ENCODE measurements at regions not wholly inside any gene's neighbourhood (a gene's known extent, or its start where the extent isn't known, plus 50 kb on each side); places are given as distances from the start of the nearest gene placed in this dataset.

GRCh38 chr5:71872311-71872864, 153.3 kb downstream of the CARTPT start:
- H3K27ac ChIP-seq, result no peak overlapping the region
- peak; percentile 13 for FAIRE-seq
- no peak for ATAC-seq
- 72% methylated on average over 6 of the region's 6 CpGs for WGBS (ENCODE audit: missing lambda C conversion rate)
- TF ChIP-seq JUN (IDR thresholded peaks at IDR 0.05), result no peak
- TF ChIP-seq ESRRA (IDR thresholded peaks at IDR 0.05; ENCODE audit: borderline replicate concordance, low read length), result no peak
- DNase-seq (ENCODE audit: low read depth in 1 of 2, low spot score in 1 of 2), result no peak
- peaks cover 8% of the 10 kb centered on the region; the same call in 1 of the 3 replicates for H3K4me1 ChIP-seq
- POLR2A ChIA-PET, result no interaction called here
- no peaks in the 10 kb centered on the region for H3K9me3 ChIP-seq
- CTCF ChIA-PET, result interaction anchor here (1.5 to 1.7 kb wide), 2 partner anchors 11 to 35 kb away, joined by 7 to 8 read pairs; no protein-coding TSS in a partner anchor
- no peak overlapping the region for H3K4me3 ChIP-seq
- H3K4me2 ChIP-seq, result no peak overlapping the region

GRCh38 chr5:71873191-71873591, 154.1 kb downstream of the CARTPT start:
- Histone ChIP-seq H3K4me3 (no peak overlapping the region), H3K9me3 (no peaks in the 10 kb centered on the region), H3K27ac (no peak overlapping the region), H3K4me2 (no peak overlapping the region), H3K4me1 (peaks cover 8% of the 10 kb centered on the region; the same call in 1 of the 3 replicates)
- TF ChIP-seq HES2 (IDR thresholded peaks at IDR 0.05) (no peak), HDAC2 (IDR thresholded peaks at IDR 0.05) (no peak), BHLHE40 (IDR thresholded peaks at IDR 0.05; ENCODE audit: low read depth, low read length) (no peak), HOXB13 (CRISPR knock-in tag; IDR thresholded peaks at IDR 0.05; ENCODE audit: low read depth) (no peak), HEYL (CRISPR knock-in tag; IDR thresholded peaks at IDR 0.05) (no peak), RAD21 (conservative IDR thresholded peaks at IDR 0.05 in 1 of 2, IDR thresholded peaks at IDR 0.05 in 1 of 2) (no peak), KDM5A (IDR thresholded peaks at IDR 0.05) (no peak)
- 25% methylated on average over 1 of the region's 1 CpG for WGBS (ENCODE audit: missing lambda C conversion rate)
- no peak for DNase-seq (ENCODE audit: low read depth in 1 of 2, low spot score in 1 of 2)
- FAIRE-seq, result no peak
- no peak for ATAC-seq
- ChIA-PET CTCF (interaction anchor here (1.5 to 1.7 kb wide), 2 partner anchors 10 to 35 kb away, joined by 7 to 8 read pairs; no protein-coding TSS in a partner anchor), POLR2A (no interaction called here)

DNA sequence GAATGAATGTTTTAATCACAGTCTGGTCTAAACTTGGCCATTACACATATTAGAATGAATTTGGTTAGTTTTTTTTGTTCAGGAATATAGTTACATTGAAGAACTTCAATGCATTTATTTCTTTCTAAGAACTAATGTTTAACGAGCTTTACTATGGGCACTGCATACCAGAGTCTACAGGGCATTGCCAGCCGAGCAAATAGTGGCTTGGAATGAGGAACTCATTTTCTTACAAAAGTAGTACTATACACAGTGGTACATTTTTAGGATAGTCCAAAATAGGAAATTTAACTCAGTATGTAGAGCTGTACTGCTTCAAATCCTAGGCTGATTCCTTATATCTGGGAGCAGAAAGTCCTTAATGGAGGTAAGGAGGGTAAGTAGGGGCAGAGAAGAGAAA, 155.4 kb downstream of the CARTPT start:
- no peak for FAIRE-seq
- ChIA-PET CTCF (no interaction called here), POLR2A (no interaction called here)
- Histone ChIP-seq H3K9me3 (no peaks in the 10 kb centered on the region), H3K4me3 (no peak overlapping the region), H3K4me1 (peaks cover 8% of the 10 kb centered on the region; the same call in 1 of the 3 replicates), H3K4me2 (peak overlapping the region; percentile 16; the same call in 1 of the 3 replicates), H3K27ac (peak overlapping the region; percentile 27 to 32; a peak in 2 of 6 replicates)
- ATAC-seq, result peak in 1 of 2 experiments; percentile 27; a peak in 1 of 6 replicates
- DNase-seq (ENCODE audit: low read depth in 1 of 2, low spot score in 1 of 2), result no peak
- 47% methylated on average over 2 of the region's 2 CpGs for WGBS (ENCODE audit: missing lambda C conversion rate)
- TF ChIP-seq HDAC2 (IDR thresholded peaks at IDR 0.05), result no peak
- no peak for TF ChIP-seq BCL3 (IDR thresholded peaks at IDR 0.05)
- no peak for TF ChIP-seq ZNF302 (CRISPR knock-in tag; IDR thresholded peaks at IDR 0.05)
- no peak for TF ChIP-seq MYC (IDR thresholded peaks at IDR 0.05; ENCODE audit: borderline replicate concordance, low read length)
- no peak for TF ChIP-seq REST (IDR thresholded peaks at IDR 0.05)
- TF ChIP-seq PHF8 (IDR thresholded peaks at IDR 0.05; ENCODE audit: borderline replicate concordance, low read depth), result no peak
- no peak for TF ChIP-seq HOXB5 (CRISPR knock-in tag; IDR thresholded peaks at IDR 0.05)
- TF ChIP-seq, protein P1, sequence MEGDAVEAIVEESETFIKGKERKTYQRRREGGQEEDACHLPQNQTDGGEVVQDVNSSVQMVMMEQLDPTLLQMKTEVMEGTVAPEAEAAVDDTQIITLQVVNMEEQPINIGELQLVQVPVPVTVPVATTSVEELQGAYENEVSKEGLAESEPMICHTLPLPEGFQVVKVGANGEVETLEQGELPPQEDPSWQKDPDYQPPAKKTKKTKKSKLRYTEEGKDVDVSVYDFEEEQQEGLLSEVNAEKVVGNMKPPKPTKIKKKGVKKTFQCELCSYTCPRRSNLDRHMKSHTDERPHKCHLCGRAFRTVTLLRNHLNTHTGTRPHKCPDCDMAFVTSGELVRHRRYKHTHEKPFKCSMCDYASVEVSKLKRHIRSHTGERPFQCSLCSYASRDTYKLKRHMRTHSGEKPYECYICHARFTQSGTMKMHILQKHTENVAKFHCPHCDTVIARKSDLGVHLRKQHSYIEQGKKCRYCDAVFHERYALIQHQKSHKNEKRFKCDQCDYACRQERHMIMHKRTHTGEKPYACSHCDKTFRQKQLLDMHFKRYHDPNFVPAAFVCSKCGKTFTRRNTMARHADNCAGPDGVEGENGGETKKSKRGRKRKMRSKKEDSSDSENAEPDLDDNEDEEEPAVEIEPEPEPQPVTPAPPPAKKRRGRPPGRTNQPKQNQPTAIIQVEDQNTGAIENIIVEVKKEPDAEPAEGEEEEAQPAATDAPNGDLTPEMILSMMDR (IDR thresholded peaks at IDR 0.05), result no peak
- no peak for TF ChIP-seq HES2 (IDR thresholded peaks at IDR 0.05)
- TF ChIP-seq JUN (IDR thresholded peaks at IDR 0.05), result no peak
- TF ChIP-seq ZFP36 (IDR thresholded peaks at IDR 0.05; ENCODE audit: borderline replicate concordance, partially characterized antibody), result no peak
- no peak for TF ChIP-seq ZSCAN20 (CRISPR knock-in tag; IDR thresholded peaks at IDR 0.05)

All from A549 (cell line).